ENCODE measurements at regions not wholly inside any gene's neighbourhood (a gene's known extent, or its start where the extent isn't known, plus 50 kb on each side); places are given as distances from the start of the nearest gene placed in this dataset.

DNA sequence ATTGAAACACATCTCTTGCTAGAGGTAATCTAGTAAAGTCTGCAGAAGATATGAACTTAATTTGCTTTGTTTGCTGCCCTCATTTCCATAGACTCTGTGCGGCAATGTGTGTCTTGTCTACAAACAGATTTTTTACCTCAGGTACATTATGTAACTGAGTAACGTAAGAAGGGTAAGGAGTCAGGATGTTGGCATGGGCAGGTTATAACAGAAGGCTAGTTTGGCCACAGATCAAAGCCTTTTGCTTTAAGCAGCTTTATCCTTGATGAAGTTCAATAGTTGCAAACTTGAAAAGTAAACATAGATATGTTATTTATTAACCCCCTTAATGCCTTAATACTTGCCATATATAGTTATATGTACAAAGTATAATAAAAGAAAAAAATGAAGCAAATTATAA is 391.6 kb upstream of the FKBP1C start:
- no peaks in the 10 kb centered on the region for H3K27me3 ChIP-seq
- H3K36me3 ChIP-seq = no peaks in the 10 kb centered on the region
- no peak overlapping the region for H3K4me3 ChIP-seq
- no peak for DNase-seq (ENCODE audit: low spot score)
- H3K27ac ChIP-seq = no peak overlapping the region
- TF ChIP-seq, protein P1, sequence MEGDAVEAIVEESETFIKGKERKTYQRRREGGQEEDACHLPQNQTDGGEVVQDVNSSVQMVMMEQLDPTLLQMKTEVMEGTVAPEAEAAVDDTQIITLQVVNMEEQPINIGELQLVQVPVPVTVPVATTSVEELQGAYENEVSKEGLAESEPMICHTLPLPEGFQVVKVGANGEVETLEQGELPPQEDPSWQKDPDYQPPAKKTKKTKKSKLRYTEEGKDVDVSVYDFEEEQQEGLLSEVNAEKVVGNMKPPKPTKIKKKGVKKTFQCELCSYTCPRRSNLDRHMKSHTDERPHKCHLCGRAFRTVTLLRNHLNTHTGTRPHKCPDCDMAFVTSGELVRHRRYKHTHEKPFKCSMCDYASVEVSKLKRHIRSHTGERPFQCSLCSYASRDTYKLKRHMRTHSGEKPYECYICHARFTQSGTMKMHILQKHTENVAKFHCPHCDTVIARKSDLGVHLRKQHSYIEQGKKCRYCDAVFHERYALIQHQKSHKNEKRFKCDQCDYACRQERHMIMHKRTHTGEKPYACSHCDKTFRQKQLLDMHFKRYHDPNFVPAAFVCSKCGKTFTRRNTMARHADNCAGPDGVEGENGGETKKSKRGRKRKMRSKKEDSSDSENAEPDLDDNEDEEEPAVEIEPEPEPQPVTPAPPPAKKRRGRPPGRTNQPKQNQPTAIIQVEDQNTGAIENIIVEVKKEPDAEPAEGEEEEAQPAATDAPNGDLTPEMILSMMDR (IDR thresholded peaks at IDR 0.05) = no peak
- no peaks in the 10 kb centered on the region for H3K4me1 ChIP-seq
- no peaks in the 10 kb centered on the region for H3K9me3 ChIP-seq

DNA sequence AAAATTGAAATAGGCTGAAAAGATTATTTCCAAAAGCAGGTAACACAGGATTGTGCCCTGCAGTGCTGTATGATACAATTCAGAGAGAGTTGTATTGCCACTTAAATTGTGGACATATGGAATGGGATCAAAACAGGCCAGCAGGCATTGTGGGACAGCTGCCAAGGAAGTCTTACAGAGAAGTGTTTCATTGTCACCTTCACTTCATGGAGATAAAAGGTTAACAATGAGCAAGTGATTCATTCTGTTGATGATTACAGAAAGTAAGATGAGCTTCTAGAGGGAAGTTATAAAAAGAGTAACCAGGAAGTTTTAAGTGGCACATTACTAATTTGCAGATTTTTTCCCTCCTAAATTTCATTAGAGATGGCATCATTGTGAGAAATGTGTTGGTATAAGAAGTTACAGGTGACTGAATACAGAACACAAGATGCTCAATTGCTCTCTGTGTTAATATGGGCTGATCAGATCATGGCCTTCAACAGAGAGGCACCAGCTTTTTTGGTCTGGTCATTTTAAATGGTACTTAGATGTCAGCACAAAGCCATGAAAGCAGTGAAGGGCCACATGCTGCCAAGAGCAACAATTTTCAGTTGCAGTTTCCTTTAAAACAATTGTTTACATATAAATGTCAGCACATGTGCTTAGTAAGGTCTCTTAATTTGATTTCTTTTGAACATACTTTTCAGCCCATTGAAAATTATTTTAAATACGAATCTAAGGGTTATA is 402.5 kb upstream of the FKBP1C start:
- Histone ChIP-seq H3K9me3 (no peaks in the 10 kb centered on the region), H3K27ac (no peak overlapping the region), H3K27me3 (no peaks in the 10 kb centered on the region), H3K36me3 (no peaks in the 10 kb centered on the region), H3K4me1 (no peaks in the 10 kb centered on the region), H3K4me3 (no peak overlapping the region)
- DNase-seq (ENCODE audit: low spot score) = no peak
- TF ChIP-seq, protein P1 (IDR thresholded peaks at IDR 0.05) = no peak

DNA sequence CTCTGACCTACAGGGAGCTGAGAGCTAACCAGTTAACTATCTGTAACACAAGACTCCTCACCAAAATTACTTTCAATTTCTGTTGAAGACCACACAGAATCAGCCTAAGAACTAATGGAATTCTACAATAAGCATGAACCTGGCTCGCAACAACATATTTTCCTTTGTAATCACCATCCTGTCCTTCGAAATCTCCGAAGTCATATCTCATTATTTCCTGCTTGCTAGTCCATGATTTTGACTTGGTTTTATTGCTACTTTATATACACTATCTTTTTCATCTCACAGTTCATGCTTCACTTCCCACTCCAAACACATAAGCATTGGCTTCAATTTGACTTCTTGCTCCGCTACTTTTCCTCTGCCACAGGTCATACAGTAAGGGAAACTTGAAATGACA is 405.8 kb upstream of the FKBP1C start:
- no peak for DNase-seq (ENCODE audit: low spot score)
- H3K27me3 ChIP-seq = no peaks in the 10 kb centered on the region
- TF ChIP-seq, protein P1 (IDR thresholded peaks at IDR 0.05) = no peak
- H3K36me3 ChIP-seq = no peaks in the 10 kb centered on the region
- no peaks in the 10 kb centered on the region for H3K9me3 ChIP-seq
- H3K27ac ChIP-seq = no peak overlapping the region
- H3K4me1 ChIP-seq = no peaks in the 10 kb centered on the region
- no peak overlapping the region for H3K4me3 ChIP-seq

DNA sequence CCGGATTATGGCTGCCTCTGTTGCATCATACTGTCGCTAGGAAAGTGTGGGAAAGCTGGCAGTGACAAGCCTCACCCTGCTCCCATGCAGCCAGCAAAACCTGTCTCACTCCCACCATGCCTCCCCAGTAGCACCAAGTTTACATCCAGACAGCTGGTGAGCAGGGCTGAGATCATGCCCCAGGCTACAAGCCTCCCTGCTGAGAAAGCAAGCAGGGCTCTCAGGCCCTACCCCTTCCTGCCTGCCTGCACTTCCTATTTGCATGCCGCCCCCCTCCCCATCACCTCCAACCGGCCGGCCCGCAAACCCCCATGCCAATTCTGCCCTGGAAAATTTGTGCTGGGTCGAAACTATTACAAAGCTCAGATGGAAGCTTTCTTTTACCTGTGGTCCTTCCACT is 408.2 kb upstream of the FKBP1C start:
- DNase-seq (ENCODE audit: low spot score) = no peak
- no peaks in the 10 kb centered on the region for H3K9me3 ChIP-seq
- TF ChIP-seq, protein P1 (IDR thresholded peaks at IDR 0.05) = no peak
- H3K27ac ChIP-seq = no peak overlapping the region
- H3K36me3 ChIP-seq = no peaks in the 10 kb centered on the region
- no peaks in the 10 kb centered on the region for H3K27me3 ChIP-seq
- H3K4me3 ChIP-seq = no peak overlapping the region
- H3K4me1 ChIP-seq = no peaks in the 10 kb centered on the region

DNA sequence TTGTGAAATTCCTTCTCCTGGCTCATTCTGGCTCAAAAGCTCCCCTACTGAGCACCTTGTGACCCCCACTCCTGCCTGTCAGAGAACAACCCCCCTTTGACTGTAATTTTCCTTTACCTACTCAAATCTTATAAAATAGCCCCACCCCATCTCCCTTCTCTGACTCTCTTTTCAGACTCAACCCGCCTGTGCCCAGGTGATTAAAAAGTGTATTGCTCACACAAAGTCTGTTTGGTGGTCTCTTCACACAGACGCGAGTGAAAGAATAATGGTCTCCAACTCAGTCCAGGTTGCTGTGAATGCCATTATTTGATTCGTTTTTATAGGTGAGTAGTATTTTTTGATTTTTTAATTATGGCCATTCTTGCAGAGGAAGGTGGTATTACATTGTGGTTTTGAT is 414.1 kb upstream of the FKBP1C start:
- TF ChIP-seq, protein P1 (IDR thresholded peaks at IDR 0.05) = no peak
- Histone ChIP-seq H3K9me3 (no peaks in the 10 kb centered on the region), H3K27me3 (no peaks in the 10 kb centered on the region), H3K27ac (no peak overlapping the region), H3K36me3 (no peaks in the 10 kb centered on the region), H3K4me1 (no peaks in the 10 kb centered on the region), H3K4me3 (no peak overlapping the region)
- no peak for DNase-seq (ENCODE audit: low spot score)
